K562 (cell line): ENCODE measurements at regions not wholly inside any gene's neighbourhood (a gene's known extent, or its start where the extent isn't known, plus 50 kb on each side); places are given as distances from the start of the nearest gene placed in this dataset.

Experiments used
- CTCF ChIP-seq, 3 experiments: IDR thresholded peaks in 2 of 3; conservative IDR thresholded peaks in 1 of 3; 2 replicates each; pipeline ENCODE4 v1.5.1; 2011 to 2012; ENCODE audit warnings: low read length in 3 of 3, mild to moderate bottlenecking in 3 of 3, control low read depth in 2 of 3, improper control_type of control experiment in 1 of 3, inconsistent platforms in 1 of 3, low read depth in 1 of 3, mixed read lengths in 1 of 3, moderate library complexity in 1 of 3; ENCODE audit not compliant: insufficient read depth in 2 of 3
- EP300 ChIP-seq: IDR thresholded peaks from 2 replicates; pipeline ENCODE4 v1.6.1; 2012; ENCODE audit warnings: low read length, improper control_type of control experiment
- ESRRA ChIP-seq: fragments of 450-650 bp; IDR thresholded peaks from 2 replicates; pipeline ENCODE4 v1.6.1; 2014; ENCODE audit warnings: low read depth, mild to moderate bottlenecking, moderate library complexity, borderline replicate concordance
- POLR2AphosphoS5 ChIP-seq: IDR thresholded peaks from 2 replicates; pipeline ENCODE4 v1.6.1; 2011; ENCODE audit warnings: mild to moderate bottlenecking, low read depth, low read length, moderate library complexity; ENCODE audit not compliant: control insufficient read depth, insufficient read depth
- RBM17 ChIP-seq: fragments of 200-400 bp; formaldehyde crosslinking; IDR thresholded peaks from 2 replicates; pipeline ENCODE4 v1.6.1; 2017; ENCODE audit warnings: low read depth, mild to moderate bottlenecking, low read length, borderline replicate concordance
- RFX5 ChIP-seq: IDR thresholded peaks from 2 replicates; pipeline ENCODE4 v1.6.1; 2011; ENCODE audit warnings: low read depth, mild to moderate bottlenecking, improper control_type of control experiment, low read length
- SMARCB1 ChIP-seq: IDR thresholded peaks from 2 replicates; pipeline ENCODE4 v1.6.1; 2011; ENCODE audit warnings: improper control_type of control experiment, low read depth; ENCODE audit not compliant: insufficient read length
- STAT5B ChIP-seq: fragments of 250-450 bp; sonication (Bioruptor Pico); IDR thresholded peaks from 2 replicates; pipeline ENCODE4 v1.8.0; 2021; ENCODE audit warnings: mild to moderate bottlenecking, inconsistent platforms
- THAP7 ChIP-seq: fragments of 250-450 bp; sonication (Bioruptor Pico); IDR thresholded peaks from 2 replicates; pipeline ENCODE4 v1.5.0; 2021
- ZFP30 ChIP-seq: fragments of 250-450 bp; sonication (Bioruptor Pico); IDR thresholded peaks from 2 replicates; pipeline ENCODE4 v1.8.0; 2022; ENCODE audit warnings: moderate library complexity, mild to moderate bottlenecking, inconsistent platforms, borderline replicate concordance

GRCh38 chr7:84666651-84667050, 472.1 kb upstream of the SEMA3A start:
- TF ChIP-seq ESRRA (no peak), CTCF (IDR thresholded peaks at IDR 0.05 in 2 of 3, conservative IDR thresholded peaks at IDR 0.05 in 1 of 3; ENCODE audit: insufficient read depth in 2 of 3, low read depth in 1 of 3, low read length in 3 of 3) (no peak), POLR2AphosphoS5 (no peak), RFX5 (no peak), RBM17 (no peak), THAP7 (CRISPR knock-in tag) (no peak), STAT5B (CRISPR knock-in tag) (no peak), ZFP30 (CRISPR knock-in tag) (no peak), EP300 (no peak), SMARCB1 (no peak)
